Right forelimb (tissue), 1 donor: ENCODE measurements at regions not wholly inside any gene's neighbourhood (a gene's known extent, or its start where the extent isn't known, plus 50 kb on each side); places are given as distances from the start of the nearest gene placed in this dataset.

Experiments used
- DNase-seq: peaks from one replicate; pipeline ENCODE4 v3.0.0-alpha.2; 2018

DNA sequence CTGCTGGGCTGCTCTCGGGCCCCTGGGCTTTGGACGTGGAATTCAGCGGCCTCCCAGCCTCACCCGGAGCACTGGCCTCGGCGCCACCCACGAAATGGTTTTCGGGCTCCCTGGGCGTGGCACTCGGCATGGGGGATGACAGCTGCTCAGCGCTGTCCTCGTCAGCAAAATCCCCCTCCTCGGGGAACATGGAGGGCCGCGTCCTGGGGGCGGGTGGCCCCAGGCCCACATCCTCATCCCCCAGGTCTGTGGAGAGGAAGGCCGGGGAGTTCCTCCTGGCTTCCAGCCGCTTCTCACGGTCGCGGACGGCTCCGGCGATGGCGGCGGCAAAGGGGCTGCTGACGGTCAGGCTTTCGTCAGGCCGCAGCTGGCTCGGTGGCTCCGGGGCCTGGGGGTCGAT is 88.4 kb downstream of the CTTN start:
- no peak for DNase-seq

DNA sequence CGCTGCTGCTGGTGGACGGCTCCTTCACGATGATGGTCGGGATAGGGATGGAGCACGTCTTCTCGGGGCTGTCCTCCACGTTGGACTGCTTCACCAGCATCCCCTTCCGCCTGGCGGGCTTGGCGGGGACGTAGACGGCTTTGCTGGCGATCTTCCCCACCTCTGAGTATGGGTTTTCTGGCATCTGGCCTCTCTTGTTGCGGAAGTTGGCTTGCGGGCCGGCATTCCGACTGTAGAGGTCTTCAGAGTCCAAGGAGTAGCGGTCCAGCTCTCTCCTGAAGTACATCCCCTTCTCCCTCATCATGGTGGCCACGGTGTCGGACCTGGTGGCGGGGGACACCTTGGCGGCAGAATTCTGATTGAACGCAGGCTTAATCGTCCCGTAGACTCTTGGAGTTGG is 88.8 kb downstream of the CTTN start:
- DNase-seq, result no peak

DNA sequence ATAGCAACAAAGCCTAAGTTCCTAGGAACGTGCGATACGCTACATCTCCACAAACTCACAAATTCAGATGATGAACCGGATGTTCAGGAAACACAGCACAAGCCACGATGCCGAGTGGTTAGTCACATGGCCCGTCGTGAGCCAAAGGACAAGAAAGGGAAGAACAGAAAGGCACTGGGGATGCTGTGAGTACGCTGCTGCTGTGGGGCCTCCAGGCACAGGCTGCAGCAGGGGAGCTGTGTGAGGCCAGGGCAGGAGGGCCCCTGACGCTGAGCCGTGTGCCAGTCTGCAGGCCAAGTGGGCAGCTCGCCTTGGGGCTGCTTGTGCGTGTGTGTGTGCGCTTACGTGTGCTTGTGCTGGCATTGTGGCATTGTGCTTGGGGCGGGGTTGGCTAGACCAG is 89.4 kb downstream of the CTTN start:
- DNase-seq, result no peak

DNA sequence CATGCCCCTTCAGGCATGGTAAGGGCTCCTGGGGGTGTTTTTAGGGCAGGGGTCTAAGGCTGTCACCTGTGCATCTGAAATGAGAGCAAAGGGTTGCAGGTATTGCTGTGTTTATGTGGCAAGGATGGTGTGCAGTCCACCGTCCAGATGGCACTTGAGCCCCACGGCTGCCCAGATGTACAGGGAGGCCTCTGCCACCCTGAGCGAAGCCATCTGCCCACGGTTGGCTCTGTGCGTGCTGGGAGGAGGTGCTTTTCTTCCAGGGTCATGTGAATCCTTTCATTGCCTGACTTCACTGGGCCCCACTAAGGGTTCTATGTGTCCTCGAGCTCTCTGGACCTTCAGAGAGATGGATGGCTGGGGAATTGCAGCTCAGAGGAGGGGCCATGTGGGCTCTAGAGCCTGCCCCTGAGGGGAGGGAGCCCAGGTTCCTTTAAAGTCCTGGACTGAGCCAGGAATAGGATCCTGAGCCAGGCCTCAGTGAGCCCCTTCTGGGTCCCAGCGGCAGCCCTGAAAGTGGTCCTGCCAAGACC is 89.9 kb downstream of the CTTN start:
- no peak for DNase-seq

DNA sequence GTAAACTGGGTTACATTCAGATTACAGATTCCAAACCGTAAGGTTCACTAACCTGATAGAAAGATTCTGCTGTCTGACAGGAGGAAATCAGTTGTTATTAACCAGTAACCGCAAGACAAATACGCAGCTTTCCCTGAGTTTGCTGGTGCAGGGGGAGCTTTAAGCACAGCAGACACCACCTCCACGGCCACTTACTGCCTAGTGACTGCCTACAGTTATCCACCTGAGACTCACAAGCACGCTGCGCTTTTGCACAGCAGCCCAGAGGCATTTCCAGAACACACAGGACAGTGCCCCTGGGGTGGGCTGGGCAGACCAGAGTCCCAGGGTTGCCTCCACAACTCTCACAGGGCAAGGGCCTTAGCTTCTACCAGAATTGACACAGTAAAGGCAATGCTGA is 90.9 kb downstream of the CTTN start:
- DNase-seq, result no peak

DNA sequence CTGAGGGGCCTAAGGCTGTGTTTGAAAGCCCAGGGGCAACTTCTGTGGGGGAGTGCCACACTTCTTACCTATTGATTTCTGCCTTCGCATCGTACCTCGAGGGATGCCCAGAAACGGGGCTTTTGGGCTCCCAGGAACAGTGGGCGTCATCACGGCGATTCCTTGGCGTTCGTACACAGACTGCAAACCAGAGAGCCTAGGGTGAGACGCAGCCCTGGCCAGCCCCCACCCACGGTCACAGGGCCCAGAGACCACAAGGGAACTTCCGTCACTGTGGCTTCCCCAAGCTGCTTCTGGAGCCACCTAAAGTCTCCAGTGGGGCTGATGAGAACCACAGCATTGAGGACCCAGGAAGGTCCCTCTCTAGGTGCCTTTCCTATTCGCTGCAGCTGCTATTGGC is 91.9 kb downstream of the CTTN start:
- no peak for DNase-seq

DNA sequence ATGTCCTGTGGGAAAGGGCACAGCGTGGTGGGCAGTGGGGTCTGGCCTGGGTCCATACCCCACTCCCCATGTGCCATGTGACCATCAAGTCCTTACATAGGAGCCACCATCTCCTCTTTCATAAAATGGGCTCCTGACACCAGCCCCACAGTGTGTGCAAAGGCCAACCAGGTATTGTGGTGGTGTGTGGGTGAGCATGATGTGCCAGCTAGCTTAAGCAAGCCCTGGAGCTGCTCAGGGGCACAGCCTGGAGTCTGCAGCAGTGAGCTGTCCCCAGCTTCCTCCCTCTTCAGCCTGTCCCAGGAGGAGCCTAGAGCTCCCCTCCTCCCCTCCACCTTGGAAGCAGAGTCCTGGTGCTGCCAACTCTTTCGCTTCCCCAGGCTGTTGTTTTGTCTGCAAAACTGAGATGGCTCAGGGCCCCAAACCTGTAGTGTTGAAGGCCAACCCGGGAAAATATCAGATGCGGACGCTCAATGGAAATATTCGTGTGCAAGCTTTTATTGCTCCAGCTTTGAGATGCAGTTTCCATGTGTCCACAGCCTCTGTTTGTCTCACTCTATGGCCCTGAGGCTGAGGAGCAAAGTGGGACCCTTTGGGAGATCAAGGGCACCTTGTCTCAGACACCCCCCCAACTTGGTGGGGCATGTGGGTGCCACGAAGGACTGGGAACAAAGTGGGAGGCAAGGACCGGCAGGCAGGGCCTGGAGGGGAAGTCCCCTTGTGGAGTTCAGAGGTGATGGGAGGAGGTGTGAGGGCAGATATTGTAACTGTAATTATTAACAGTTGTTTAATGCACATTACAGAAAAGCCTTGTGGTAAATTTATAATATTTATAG is 92.6 kb downstream of the CTTN start:
- no peak for DNase-seq

DNA sequence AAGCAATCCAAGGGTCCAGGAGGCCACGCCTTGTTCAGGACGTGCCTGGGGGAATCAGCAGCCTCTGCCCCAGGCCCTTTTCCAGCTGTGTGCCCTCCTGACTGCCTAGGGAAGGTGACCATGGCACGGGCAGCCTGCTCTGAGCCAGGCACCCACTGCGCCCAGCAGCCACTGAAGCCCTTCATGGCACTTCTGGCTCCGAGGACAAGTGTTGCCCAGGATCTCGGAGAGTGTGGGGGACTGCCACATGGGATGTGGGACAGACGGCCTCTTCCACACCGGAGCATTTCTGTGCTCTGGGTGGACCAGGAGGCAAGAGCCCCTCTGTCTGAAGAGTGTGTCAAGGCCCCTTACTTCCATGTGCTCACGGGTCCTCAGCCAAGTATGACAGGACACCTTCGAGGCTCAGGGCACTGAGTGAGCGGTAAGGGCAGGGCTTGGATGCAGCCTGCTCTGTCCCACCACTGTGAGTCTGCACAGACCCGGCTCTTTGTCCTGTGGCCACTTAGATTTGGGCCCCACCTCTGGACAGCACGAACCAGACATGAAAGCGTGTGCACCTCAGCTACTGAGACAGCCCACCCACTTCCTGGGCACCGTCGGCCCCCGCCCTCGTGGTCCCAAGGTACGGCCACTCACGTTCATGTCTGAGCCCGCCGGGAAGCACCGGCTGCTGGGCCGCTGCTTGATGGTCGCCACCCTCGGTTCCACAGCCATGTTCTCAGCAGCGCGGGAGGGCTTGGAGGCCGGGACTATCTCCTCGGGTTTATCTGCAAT is 93.6 kb downstream of the CTTN start:
- no peak for DNase-seq

DNA sequence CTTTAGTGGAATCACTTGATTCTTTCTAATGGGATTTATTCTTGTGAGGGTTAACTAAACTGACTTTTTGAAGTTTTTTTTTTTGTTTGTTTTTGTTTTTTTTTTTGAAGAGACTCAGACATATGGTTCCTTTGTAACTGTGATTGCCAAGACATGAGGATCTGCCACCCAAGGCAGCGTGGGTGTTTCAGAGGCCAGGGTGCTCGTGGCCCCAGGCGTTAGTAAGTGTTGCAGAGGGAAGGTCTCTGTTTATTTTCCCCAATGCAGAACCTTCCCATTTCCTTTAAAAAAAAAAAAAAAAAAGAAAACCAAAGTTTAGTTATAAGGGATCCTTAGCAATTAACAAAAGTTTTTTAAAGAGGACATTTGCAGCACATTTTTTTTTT is 94.8 kb downstream of the CTTN start:
- no peak for DNase-seq

DNA sequence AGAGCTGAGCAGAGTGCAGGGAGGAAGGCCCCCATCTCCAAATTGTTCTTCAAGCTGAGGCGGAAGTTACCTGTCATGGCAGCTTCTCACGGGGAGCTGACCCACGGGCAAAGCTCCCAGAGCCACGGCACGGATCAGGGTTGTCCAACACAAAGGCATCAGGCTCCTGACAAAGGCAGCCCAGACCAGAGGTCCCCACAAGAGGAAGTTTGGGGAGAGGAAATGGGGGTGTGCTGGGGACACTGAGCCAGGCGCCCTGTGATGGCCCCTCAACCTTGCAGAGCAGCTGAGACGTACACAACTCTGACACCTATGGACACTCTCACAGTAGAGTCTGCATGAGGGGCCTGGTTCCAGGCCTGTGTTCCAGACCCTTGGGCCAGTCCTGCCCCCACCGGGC is 95.6 kb downstream of the CTTN start:
- DNase-seq, result no peak

DNA sequence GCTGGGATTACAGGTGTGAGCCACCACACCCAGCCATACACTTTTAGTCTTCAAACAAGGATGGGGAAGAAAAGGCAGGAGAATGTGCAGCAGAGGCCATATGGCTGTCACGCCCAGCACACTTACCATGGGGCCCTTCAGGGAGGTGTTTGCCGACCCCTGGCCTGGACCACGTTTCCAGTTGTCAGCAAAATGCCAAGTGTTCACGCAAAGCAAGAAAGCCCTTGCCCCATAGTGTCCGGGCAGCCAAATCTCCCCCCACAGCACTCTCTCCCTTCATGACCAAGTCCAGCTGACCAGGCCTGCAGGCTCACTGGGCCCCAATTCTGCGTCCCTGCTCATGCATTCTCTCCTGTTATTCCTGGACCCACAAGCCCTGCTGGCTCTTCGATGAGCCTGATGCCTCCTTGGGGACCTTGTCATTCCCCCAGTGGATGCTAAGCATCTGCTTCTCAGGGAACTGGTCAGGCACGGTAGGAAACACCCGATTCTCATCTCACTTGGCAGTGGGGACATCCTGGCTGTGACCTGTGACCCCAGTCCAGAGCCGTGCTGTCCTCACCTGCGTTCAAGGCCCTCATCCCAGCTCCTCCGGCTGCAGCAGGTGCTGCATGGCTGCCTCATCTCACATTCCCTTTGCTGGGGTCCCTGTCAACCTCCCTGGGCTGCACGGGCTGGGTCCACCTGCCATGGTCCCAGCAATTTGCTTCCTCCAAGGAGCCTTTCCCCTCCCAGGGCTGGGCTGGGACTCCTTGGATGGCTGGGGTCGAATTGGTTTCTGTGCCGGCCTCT is 96.4 kb downstream of the CTTN start:
- DNase-seq, result no peak

DNA sequence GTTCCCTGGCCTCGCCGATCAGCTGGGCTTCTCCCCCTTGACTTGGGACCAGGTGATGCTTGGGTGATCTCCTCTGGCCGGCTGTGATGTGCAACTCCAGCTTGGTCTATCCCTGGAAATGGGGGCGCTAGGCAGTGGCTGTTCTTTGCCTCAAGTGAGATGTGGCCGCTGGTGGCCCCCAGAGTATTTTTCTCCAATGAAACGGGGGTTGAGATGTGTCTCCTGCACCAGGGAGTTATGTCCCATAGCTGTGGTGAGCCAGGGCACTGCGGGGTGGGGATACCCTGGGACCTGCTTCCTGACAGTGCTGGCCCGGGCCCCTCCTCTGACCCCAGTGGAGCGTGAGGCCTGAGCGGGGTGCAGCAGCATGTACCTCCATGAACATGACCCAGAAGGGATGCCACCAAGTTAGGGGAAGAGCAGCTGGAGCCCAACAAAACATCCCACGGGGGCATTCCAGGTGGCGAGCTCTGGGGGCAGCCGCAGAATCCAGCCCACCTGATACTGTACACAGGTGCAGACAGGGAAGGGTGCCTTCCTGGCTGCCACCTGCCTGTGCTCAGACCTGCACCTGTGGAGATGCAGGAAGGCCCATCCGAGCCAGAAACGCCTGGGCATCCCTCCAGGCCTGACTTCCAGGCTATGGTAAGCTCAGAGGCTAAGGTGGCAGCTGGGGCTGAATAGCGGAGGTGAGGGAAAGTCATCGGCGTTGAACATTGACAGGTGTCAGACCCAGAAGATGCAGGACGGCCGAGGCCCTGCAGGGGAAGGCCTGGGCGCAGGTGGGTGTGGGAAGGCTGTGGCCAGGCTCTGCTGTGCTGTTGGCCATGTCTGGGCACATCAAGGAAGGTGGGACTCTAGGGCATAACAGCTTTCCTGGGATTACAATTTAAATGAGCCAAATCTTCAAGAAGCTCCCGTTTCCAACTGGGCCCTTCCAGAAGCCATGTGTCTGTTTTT is 97.3 kb downstream of the CTTN start:
- no peak for DNase-seq

DNA sequence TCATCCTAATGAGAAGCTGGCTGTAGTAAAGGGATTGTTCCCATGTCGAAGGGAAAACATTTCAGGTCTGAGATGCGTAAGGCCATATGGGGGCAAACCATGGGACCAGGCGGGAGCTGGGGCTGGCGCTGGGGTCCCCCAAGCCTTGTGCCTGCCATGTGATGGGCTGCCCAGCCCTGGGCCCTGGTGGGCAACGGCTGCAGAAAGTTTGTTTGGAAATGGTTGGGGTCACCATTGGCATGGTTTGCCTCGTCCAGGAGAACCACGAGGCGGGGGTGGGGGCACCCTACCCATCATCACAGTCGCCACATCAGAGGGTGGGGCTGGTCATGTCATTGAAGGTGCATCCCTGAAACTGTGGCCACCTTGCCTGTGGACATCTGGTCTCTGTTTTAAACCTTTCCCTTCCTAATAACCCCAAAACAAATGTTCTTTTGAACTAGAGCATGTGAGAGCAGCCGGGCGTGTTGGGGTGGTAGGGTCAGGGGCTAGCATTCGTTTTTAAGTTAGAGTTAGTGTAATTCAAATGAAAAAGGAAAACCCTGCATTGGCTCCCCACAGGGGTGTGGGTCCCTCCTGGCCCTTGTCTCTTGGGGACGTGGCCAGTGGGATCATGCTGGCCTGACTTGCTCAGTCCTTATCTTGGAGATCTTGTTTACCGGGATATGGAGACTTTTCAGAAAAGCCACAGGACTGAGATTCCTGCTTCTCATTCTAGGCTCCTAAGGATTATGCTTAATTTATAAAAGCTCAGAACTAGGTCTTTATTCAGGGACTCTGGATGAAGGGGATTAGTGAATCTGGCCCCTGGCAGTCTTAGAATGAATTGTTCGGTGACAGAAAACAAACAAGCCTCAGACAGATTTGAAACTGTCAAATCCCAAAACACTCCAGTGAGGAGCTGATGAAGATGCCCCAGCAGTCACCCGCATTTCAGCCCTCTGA is 98.5 kb downstream of the CTTN start:
- DNase-seq, result peak; percentile 19

DNA sequence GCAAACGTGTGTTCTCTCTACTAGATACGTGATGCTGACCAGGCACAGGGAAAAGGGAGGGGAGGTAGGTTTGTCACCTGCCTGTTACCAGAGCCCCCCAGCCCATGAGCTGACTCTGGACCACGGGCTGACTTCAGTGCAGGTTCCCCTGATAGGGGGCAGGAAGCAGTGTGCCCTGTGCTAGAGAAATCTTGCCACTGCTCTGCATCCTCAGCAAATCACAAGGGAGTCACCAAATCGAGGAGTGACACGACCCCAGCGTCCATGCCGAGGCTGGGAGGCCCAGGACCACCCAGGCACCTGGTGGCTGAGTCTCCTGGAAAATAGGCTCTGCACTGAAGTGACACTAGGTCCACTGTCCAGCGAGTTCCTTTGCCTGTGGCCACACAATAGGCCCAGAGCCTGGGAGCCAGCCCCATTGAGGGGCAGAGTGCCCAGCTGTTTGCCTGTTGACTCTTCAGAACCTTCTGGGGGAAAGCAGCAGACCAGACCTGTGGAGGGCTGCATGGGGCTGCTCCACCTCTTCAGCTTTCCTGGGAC is 99.3 kb downstream of the CTTN start:
- peak; percentile 28 for DNase-seq

DNA sequence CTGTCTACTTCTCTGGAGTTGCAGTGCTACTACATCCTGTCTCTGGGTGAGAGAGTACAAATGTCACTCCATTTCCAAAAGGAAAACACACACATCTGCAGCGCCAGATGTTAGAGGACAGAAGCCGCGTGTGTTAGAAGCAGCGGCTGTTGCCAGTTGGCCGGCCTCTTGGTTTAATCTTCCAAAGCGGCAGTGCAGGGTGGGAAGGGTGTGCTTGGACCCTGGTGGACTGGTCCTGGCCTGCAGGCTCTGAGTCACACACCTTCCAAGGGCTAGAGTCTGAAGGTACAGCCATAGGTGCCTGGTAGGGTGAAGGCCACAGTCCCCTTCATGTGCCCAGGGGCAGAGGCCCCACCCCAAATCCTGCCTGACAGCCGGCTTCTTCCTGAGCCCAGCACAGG is 99.8 kb downstream of the CTTN start:
- peak; percentile 57 for DNase-seq

DNA sequence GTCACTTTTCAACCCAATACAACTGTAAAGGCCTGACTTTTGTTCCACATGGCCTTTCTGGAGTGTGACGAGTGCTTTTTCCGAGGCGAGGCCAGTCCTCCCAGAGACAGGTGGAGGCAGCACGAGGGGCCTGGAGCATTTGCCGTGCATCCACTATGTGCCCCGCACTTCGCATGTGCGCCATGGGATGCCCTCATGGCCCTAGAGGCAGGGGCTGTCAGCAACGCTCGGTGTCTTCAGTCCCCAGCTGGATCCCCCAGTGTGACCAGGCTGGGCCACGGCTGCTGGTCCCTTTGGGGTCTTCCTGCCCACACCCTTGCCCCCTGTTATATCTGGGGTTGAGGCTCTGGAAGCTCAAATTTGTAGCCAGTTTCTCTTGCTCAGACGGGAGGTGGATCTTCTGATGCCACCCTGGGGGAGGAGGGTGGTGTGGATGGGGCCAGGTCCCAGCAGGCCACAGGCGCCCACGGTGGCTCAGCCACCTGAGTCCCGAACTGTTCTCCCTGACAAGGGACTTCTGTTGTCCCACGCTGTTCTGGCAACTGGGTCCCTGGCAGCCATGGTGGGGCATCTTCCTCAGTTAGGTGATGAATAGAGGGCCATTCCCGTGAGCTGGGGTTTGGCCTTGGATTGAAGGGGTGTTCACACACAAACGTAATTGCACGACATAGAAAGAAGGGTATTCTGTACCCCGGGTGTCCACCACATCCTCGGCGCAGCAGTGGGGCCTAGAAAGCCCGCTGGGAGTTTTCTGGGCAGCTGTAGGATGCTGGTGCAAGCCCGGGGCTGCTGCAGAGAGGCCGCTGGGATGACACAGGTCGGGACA is 100.9 kb downstream of the CTTN start:
- peak; percentile 19 for DNase-seq

DNA sequence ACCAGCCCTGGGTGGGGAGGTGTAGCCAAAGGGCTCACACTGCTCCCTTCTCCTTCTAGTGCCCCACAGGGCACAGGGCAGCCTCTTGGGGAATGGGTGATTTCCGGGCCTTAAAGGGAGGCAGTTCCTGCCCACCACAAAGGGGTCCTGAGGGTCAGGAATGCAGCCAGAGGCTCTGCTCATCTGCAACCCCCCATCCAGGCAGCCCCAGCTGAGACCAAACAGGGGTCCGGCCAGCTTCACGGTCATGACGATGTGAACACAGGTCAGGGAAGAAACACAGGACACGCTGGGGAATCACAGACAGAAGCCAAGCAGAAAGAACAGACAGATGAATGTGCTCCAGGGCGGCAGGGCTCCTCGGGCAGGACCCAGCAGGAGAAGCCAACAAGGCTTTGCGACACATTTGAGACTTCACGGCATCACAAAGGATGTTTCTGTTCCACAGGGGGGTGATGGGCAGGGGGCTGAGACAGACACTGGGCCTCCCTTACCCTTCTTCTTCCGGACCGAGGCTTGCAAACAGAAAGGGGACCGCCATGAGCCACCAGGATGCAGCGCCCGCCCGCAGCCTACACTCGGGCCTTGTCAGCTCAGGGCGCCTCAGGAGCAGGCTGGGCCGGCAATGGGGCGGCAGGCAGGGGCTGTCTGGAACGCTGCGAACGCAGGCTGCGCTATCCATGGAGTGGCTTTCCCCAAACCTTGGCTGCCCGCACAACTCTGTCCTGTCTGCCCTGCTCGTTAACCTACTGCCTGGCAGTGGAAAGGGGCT is 101.9 kb downstream of the CTTN start:
- peak; percentile 35 for DNase-seq

DNA sequence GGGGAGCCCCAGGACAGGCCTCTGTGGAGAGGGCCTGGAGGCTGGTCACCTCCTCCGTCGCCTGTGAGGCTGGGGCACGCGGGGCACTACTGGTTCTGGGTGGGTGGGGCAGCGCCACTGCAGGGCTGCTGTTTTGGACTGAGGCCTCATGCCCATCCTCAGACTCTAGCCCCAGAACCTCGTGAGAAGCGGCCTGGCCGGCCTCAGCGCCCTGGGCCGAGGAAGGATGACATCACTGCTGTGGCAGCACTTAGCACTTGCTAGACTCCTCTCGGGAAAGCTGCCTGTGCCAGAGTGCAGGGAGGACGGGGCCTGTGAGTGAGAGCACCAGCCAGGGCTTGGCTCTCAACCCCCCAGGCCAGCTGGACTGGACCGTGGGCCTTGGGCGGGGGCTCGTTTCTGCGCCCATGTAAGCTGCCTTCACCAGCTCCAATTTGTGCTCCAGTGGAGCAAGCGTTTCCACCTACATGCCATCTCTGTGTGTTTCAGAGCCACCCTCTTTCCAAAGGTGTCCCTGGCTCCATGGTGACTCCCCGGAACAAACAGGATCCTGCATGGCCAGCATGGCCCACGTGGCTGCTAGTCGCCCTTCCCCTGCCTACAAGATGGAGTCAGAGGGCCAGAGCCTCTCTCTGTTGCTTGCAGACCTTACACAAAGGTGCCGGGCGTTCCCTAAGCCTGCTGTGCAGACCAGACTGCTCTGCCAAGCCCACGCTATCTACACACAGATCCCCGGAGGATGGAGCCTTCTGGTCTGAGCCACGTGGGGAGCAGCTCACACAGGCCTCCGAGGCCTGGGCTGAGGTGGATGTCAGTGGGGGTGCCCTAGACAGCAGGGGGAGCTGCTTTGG is 102.9 kb downstream of the CTTN start:
- no peak for DNase-seq
